ENCODE measurements at regions not wholly inside any gene's neighbourhood (a gene's known extent, or its start where the extent isn't known, plus 50 kb on each side); places are given as distances from the start of the nearest gene placed in this dataset.
A peak's percentile ranks its signal among the peaks of the same experiment; 100 is the strongest.
"Not testable (repeated sequence)": the region's sequence is repeated elsewhere in the genome, so short reads cannot be mapped to it uniquely, and the experiment has no call there.

DNA sequence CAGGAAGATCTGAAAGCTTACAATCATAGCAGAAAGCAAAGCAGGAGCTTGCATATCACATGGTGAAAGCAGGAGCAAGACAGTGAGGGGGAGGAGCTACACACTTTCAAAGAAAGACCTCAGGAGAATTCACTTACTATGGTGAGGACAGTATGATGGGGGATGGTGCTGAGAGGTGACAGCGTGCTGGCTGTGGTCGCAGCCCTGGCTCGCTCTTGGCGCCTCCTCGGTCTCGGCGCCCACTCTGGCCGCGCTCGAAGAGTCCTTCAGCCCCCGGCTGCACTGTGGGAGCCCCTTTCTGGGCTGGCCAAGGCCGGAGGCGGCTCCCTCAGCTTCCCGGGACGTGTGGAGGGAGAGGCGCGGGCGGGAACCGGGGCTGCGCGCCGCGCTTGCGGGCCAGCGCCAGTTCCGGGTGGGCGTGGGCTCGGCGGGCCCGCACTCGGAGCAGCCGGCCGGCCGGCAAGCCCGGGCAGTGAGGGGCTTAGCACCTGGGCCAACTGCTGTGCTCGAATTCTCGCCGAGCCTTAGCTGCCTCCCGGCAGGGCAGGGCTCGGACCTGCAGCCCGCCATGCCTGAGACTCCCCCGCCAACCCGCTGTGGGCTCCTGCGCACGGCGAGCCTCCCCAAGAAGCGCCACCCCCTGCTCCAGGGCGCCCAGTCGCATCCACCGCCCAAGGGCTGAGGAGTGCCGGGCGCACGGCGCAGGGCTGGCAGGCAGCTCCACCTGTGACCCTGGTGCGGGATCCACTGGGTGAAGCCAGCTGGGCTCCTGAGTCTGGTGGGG is 131.9 kb upstream of the SPATS2L start:
- no peak for DNase-seq

DNA sequence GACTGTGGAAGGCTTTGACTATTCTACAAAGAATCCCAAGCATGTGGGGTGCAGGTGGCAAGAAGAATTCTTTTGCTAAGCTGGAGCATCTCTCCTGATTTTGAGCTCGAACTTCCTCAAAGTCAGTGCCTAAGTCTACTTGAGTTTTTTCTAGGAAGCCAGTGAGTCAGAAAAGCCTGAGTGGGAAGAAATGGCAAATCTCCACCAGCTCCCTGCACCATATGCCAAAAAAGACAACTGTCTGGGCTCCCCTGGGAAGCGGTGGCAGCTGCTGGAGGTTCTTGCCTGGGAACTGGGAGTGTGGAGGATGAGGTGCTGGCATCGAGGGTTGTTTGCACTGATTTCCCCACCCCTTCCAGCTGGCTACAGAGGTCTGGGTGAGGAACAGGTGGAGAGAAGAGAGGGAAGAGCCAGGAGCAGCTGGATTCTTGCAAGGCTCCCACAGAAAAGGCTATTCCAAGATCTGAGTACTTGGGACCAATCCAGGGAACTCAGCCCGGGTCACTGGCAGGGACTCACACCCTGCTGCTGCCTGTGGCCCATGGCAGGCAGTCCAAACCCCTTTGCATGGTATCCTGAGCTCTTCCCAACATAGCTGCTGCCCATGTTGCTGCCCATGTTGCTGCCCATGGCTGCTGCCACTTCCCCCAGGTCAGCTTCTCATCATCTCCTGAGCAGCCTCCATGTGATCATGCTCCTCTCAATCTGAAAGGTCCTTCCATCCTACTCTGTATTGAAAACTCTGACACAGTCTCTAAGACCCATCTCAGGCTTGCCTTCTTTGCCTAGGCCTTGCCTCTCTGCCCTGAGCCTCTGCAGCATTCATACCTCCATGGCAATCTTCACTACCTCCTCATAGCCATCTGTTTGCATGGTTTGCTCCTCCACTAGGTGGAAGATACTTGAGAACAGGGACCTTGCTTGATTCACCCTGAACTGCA is 128.3 kb upstream of the SPATS2L start:
- DNase-seq: peak; percentile 67

DNA sequence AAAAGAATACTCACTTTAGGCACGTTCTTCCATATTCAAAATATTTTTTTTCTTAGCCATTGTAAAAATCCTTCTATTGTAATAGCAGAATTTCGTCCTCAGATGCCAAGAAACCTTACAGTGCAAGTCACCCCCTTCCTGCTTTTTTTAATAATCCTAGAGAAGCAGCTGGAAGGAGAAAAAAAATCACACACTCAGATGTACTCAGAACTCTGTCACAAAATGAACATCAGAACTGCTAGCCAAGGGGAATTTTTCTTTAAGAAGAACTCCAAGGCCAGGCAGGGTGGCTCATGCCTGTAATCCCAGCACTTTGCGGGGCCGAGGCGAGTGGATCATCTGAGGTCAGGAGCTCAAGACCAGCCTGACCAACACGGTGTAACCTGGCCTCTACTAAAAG is 127.3 kb upstream of the SPATS2L start:
- no peak for DNase-seq

DNA sequence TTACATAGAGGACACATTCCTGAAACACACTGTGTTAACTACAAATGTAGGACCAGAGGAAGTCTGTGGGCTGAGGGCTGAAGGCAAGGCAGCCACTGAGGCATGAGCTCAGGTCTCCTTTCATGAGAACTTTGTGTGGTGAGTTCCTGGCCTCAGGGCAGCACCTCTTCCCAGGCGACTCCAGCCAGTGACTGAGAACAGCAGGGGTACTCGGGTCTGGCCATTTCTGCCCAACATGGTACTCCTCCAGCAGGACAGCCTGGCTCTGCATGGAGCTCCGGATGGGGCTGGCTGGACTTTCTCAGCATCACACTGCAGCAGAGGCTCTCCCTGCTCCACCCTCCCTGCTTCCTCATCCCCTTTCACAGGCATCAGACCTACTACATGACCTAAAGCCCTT is 125.5 kb upstream of the SPATS2L start:
- no peak for DNase-seq

DNA sequence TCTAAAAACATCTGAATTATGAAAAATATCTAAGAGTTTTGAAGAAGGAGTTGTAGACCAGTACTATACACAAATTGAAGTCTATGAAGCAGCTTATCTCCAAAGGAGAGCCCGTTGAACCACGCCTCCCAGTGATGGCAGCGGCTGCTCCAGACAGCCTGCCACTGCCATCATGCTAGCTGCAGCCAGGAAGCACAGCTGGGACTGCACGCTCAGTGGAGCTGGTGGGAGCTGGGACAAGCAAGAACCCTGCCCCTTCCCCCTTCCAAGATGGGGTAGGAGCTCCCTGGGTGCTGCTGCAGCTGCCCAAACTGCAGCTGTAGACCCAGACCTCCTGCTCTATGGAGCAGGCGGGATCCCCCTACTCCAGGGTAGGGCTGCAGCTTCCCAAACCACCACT is 124.7 kb upstream of the SPATS2L start:
- DNase-seq: no peak

DNA sequence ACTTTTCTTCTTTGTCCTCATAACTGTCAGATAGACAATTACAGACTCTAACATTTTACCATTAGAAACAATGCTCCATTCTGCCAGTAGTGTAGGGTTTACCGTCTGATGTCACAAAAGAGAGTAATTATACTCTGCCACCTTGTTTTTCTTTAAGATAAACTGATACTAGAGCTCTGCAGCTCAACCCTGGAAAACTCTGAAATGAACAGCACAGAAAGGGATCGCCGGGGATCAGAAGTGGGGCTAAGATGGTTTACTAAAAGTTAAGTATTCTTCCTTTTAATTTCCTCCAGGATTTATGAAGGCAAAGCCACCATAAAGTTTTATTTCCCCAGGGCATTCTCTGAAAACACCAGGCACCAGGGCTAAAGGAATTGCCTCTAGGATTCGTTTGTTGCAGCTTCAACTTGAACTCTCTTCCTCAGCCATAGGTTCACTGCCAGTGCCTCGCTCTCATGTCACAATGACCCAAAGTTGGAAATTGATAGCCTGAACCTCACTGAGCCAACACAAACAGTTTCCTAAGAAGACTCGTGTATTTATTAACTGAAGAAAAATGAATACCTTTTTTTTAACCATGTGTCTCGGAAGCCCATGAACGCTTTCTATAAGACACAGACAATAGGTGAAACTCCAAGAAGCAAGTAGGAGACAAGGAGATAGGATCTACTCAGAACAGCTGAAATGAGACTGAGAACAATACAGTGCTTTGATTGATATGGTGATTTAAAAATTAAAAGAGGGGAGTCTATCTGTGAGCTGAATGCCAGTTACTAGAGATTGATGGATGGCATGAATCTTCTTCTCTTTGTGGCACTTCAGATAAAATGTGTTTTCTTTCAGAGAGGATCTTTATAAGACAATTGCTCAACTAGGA is 121.5 kb upstream of the SPATS2L start:
- DNase-seq: no peak

DNA sequence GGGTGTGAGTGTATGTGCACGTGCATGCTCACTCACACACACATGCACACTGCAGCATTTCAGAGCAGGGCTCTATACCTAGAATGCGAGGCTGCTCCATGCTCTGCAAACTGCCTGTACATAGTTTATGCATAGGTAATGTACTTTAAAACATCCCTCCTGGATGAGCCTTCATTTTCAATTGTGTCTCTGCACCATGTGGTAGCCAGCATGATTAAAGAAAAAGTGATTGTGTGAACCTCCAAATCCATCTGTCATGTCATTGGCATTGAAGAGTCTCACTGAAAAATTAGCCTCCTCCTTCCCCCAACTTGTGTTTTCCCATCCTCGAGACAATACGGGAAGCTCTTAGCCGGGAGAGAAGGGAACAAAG is 120.9 kb upstream of the SPATS2L start:
- DNase-seq: no peak

DNA sequence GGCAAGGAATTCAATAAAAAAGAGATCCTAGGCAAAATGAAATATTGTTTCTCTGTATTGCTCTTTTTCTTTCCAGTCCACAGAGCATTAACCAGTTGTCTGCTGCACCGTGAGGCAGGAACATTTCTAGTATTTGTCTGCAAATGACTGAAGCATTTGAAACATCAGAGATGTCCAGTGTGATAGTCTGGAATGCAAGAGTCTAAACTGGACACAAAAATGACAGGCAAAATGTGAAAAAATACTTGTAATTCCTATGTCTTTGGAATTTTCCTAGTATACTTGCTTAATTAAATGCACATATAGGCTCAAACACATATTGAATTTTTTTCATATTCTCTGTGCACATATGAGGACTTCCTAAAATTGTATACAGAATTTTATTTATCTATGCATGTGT is 120.5 kb upstream of the SPATS2L start:
- DNase-seq: peak; percentile 21

DNA sequence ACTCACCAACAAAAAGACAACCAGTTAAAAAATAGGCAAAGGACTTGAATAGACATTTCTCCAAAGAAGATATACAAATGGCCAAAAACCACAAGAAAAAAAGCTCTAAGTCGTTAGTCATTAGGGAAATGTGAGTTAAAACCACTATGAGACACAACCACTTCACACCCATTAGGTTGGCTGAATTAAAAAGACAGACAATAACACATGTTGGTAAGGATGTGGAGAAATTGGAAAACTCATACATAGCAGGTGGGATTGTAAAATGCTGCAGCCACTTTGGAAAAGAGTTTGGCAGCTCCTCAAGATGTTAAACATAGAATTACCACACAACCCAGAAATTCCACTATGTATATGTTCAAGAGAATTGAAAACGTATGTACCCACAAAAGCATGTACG is 117.6 kb upstream of the SPATS2L start:
- DNase-seq: no peak

DNA sequence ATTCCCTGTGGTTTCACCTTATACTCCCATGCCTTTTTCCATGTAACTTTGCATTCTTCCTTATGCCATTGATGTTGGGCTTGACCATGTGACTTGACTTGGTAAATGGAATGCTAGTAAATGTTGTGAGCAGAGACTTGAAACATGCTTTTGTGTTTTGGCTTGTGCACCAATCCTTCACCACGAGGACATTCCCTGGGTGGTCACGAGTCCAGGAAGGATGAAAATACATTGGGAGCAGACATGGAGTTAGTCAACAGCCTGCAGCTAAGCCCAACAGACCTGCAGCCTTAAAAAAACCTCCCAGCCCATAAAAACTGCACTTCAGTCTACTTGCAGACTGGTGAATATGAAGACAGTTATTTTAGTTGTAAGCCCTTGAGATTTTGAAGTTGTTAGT is 116.5 kb upstream of the SPATS2L start:
- DNase-seq: peak; percentile 27

DNA sequence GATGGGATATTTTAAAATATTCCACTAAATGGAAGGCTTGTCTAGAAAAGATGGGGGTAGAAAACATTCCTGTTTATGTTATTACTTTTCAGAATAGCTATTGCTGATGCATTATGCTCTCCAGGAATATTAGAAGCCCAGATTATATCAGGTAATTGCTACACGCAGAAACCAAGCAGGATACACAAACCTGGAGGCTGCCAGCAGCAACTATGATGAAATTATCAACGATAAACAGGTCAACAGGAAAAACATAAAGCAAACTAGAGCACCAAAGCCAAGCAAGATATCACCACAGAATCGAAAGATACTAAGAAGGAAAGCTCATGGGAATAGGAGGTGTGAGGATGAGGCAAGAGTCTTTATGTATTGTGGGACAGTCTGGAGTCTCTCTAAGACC is 113.2 kb upstream of the SPATS2L start:
- no peak for DNase-seq

DNA sequence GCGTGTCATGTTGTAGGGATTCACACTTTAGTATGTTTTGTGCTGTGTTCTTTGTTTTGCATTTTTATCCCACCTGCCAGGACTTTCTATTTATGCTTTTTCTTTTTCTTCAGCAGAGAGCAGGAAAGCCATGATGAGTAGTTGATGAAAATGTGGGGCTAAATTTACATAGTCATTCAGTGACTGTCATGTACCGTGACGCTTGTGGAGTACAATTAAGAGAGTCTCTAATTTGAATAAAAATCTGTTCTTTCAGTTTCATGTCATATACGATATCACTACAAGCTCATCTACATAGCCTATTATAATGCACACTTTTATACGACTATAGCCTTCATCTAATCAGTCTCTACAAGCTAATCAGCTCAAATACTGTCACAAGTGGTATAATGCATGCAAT is 112.7 kb upstream of the SPATS2L start:
- DNase-seq: no peak

DNA sequence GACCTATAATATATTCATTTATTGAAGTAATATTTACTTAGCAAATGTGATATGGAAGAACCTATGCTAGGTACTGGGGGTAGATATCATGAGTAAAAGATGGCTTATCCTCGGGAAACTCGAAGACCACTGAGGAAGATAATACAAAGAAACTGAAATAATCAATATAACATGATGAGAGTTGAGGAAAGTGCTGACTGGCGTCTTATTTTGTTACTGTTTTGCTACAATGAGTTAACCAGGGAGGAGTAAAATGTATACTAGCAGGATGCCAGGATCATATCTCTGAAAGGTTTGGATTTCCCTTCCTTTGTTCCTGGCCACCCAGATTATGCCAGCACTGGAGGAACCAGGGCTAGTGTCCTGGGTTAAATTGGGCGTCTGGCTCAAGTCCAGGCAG is 111.7 kb upstream of the SPATS2L start:
- no peak for DNase-seq

DNA sequence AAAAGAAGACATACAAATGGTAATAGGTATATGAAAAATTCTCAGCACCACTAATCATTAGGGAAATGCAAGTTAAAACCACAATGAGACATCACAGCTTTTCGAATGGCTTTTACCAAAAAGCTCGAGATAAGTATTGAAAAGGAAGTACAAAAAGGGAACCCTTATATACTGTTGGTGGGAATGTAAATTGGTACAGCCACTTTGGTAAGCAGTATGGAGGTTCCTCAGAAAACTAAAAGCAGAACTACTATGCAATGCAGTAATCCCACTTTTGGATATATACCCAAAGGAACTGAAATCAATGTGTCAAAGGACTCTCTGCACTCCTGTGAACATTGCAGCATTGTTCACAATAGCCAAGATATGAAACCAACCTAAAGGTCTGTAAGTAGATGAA is 107.5 kb upstream of the SPATS2L start:
- no peak for DNase-seq

DNA sequence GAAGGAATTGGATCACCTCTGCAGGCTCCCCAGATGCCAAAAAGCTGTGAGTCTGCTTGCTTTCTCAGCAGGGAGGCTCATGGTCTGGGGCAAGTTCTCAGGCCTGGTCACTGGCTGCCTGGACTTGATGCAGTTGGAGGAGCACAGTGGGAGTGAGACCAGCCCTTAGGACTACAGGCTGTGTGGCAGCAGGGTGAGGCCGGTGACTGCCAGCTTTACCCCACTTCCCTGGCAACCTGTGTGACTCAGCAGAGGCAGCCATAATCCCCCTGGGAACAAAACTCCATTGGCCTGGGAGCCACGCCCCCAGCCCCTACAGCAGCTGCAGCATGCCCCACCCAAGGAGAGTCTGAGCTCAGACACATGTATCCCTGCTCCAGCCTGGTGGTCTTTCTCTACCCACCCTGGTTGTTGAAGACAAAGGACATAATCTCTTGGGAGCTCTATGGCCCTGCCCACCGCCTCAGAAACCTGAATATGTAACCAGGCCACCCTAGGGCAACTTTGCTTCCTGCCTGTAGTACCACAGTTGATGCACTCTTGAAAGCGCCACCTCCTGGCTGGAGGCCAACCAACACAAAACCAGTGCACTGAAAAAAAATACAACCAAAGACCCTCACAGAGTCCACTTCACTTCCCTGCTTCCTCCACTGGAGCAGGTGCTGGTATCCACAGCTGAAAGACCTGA is 106.8 kb upstream of the SPATS2L start:
- DNase-seq: peak; percentile 25

DNA sequence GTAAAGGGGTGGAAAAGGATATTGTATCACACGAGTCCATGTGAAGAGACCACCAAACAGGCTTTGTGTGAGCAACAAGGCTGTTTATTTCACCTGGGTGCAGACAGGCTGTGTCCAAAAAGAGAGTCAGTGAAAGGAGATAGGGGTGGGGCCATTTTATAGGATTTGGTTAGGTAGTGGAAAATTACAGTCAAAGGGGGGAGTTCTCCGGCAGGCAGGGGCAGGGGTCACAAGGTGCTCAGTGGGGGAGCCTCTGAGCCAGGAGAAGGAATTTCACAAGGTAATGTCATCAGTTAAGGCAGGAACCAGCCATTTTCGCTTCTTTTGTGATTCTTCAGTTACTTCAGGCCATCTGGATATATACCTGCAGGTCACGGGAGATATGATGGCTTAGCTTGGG is 104.7 kb upstream of the SPATS2L start:
- not testable (repeated sequence) for DNase-seq

DNA sequence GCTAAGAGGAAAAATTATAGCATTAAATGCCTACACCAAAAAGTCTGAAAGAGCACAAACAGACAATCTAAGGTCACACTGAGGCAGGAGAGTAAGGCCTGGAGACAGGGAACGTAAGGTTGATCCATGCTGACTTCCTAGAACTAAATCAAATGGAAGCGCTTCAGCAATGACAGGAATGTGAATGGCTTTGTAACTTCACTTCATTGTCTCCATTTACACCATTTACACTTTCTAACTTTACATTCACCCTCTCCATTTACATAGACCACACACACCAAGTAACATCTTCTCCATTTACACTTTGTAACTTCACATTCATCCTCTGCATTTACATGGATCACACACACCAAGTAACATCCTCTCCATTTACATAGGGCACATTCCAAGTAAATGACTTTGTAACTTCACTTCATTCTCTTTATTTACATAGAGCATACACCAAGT is 103.1 kb upstream of the SPATS2L start:
- DNase-seq: peak; percentile 43

DNA sequence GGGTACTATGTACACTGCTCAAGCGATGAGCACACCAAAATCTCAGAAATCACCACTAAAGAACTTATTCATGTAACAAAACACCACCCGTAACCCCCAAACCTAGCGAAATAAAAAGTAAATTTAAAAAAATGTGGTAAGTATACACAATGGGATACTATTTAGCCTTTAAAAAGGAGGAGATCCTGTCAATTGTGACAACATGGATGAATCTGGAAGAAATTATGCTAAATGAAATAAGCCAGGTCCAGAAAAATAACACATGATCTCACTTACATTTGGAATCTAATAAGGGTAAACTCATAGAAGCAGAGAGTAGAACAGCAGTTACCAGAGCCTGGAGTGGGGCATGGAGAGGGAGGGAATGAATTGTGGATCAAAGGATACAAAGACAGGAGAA is 98.5 kb upstream of the SPATS2L start:
- no peak for DNase-seq

DNA sequence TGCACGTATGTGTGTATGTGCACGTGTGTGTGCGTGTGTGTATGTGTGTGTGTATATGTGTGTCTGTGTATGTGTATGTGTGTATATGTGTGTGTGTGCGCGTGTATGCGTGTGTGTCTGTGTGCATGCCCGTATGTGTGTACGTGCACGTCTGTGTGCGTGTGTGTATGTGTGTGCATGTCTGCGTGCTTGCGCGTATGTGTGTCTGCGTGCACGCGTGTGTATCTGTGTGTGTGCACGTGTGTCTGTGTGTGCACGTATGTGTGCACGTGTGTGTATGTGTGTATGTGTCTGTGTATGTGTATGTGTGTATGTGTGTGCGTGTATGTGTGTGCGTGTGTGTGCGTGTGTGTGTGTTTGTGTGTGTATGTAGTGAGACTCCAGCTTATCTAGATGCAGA is 97.5 kb upstream of the SPATS2L start:
- DNase-seq: no peak

DNA sequence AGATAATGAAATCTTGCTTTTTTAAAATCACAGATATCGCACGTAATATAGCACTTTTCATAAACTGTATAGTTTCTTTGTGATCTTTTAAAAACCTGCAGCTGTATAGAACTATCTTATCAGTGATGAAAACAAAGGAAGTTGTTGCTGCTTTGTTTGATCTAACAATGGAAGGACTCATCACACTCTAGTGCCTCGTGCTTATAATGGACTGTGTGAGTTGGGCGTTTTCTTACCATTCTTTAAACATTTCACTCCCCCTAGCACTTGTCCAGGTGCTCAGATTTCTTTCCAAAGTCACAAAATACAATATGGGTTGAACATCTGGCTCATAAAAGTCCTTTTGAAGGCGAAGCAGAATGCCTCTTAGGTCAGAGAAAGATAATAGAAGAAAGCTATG is 94.8 kb upstream of the SPATS2L start:
- DNase-seq: no peak

DNA sequence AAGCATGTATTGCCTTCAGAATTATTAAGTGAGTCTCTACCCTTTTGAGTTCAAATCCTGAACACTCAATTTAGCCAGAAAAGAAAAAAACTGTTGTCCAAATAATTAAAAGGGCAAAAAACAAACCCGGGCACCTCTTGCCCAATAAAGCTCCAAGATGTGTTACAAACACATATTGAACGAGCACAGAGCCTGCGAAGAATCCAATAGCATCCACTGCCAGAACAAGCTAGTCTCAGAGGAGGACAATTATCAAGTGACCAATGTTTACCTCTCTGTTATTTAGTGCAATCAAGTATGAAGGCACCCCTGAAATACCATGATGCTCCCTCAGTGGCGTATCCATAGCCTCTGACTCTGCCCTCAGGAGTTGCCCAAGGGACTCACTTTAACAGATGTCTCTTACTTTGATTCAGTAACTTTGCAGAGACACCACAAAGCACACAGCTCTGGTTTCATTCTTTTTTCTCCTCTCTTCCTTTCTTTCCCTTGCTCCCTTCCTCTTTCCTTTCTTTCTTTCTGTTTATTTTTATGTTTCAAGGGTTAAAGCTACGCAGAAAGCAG is 93.5 kb upstream of the SPATS2L start:
- peak; percentile 16 for DNase-seq

DNA sequence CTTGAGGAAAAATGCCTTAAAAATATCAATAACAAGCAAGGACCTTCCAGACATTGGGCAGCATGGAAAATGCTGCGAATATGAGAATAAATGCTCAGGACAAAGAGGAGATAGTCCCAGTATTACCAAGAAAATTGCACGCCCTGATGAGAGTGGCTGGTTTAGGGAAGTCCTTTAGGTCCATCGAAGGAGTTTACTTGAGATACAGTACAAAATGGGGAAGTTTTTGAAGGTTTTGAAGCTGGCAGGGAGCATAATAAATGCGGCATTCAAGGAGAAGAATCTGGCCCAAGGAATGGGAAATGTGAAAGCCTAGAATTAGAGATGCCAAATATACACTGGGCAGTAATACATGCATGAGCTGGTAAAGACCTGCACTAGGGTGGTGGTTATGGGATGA is 90.2 kb upstream of the SPATS2L start:
- no peak for DNase-seq
